ENCODE measurements at regions not wholly inside any gene's neighbourhood (a gene's known extent, or its start where the extent isn't known, plus 50 kb on each side); places are given as distances from the start of the nearest gene placed in this dataset.

DNA sequence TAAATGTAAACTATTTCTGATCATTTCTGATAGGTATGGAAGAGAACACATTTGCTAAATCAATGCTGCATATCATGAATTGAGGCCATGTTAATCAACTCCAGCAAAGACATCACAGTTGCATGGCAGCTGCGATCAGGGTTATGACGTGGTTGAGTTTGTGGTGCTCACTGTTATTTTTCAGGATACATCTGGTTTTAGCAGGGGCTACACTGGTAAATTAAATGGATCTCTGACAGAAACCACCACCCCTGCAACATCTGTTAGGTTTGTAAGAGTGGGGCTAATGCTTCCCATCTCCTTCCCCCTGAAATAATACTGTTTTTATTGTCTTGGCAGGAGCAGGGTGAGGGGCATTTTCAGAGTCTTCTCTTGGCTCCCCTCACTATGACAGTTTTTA lies 444.4 kb upstream of the ZNF507 start:
- no peak for DNase-seq

GRCh38 chr19:31902821-31903220 lies 442.6 kb upstream of the ZNF507 start:
- no peak for DNase-seq

- DNase-seq, result no peak
Measured at GRCh38 chr19:31903979-31904378, 441.4 kb upstream of the ZNF507 start.

DNA sequence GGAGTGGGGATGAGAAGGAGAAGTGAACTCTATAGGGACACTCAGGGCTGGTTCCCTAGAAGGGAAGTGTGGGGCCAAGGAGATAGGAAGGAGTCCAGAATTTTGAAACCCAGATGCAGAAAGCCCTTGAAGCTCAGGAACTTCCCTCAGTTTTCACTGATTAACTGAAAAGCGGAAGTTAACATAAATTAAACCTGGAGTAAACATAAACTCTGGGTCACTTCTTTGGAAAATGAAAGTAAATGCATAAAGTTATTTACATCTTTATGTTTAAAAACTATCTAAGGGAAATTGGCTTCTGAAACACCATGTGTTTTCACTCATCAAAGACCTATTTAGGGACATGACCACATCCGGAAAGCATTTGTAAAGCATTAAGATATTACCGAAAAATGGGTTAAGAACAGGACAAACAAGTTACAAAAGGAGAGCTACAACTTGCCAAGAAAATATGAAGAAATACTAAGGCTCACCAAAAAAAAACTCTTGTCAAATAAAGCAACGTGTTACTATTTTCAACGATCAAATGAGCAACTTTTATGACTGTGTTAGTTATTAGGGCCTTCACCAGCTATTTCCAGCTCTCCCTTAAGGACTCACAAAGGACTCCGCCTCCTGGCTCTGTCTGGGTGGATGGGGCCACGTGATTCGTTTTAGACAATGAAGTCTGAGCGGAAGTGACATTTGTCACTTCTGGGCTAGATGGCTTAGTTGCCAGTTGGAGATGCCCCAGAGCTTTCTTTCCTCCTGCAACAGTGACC lies 439.1 kb upstream of the ZNF507 start:
- no peak for DNase-seq

DNA sequence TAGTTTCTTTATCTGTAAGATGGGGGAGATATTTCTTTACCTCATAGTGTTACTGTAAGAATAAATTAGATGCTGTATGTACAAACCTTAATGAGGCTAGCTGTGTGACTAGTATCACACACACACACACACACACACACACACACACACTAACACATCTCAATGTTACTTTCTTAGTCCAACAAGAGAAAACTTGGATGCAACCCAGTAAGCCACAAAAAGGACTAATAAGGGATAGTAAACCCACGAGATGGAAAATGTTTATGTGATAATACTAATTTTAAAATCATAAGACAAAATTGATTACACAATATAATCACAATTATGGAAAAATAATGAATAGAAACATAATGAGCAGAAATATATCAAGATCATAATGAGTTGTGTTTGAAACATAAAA lies 437.7 kb upstream of the ZNF507 start:
- DNase-seq, result no peak

GRCh38 chr19:31908080-31908479 lies 437.3 kb upstream of the ZNF507 start:
- no peak for DNase-seq

- no peak for DNase-seq
Measured at GRCh38 chr19:31908496-31909225, 436.7 kb upstream of the ZNF507 start.

DNA sequence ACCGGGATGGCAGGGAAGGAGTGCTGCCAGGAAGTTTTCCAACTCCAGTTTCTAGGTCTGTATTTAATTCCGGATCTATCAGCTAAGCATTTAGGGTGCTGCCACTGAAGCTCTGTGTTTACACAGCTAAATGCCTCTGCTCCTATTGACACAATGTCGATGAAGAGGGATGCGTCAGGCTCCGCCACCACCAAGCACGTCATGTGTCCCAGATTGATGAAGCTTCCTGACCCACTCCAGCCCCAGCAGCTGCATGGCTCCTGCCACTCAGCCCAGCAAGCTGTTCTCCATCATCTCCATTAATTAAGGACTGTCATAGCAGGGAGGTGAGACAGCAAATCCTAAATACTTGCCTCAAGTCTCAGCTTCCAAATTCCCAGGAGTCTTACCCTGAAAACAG lies 435.2 kb upstream of the ZNF507 start:
- DNase-seq, result no peak

DNA sequence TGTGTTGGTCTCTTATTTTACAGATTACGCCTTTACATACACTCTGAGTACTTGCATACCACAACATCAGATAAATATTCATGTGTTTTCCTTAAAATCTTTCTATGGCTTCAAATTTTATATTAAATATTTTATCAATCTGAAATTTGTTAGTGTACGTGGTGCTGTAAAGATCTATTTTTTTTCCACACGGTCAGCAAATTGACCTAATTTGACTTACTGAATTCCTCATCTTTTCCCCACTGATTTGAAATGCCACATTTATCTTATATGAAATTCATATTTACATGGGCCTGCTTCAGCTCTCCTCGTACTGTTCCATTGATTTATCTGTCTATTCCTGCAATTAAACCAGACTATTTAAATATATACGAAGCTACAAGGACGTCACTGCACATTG lies 433.8 kb upstream of the ZNF507 start:
- no peak for DNase-seq

GRCh38 chr19:31913103-31913661 lies 432.2 kb upstream of the ZNF507 start:
- no peak for DNase-seq

- DNase-seq, result no peak
Measured at GRCh38 chr19:31930401-31930800, 415.0 kb upstream of the ZNF507 start.

GRCh38 chr19:31937983-31938382 lies 407.4 kb upstream of the ZNF507 start:
- no peak for DNase-seq

- no peak for DNase-seq
Measured at GRCh38 chr19:31938675-31939074, 406.7 kb upstream of the ZNF507 start.

GRCh38 chr19:31940396-31940795 lies 405.0 kb upstream of the ZNF507 start:
- no peak for DNase-seq

- DNase-seq, result no peak
Measured at GRCh38 chr19:31943191-31943661, 402.2 kb upstream of the ZNF507 start.

DNA sequence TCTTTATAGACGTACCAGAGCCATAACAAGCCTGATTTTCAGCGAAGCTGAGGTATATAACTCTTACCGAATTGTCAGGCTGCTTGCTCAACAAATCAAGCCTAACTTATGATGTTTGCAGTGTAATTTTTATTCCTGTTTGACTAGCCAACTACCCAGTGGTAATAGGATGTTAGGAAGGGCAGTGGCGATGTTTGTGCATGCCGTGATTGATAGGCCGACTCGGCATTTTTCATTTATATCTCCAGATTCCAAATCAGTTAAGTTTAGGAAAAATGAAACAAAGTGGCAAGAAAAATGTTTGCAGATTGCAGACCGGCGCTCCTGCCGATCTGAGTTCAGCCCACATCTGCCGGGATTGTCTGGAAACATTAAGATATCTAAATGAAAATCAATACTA lies 401.6 kb upstream of the ZNF507 start:
- DNase-seq, result no peak

- DNase-seq, result no peak
Measured at GRCh38 chr19:31944326-31944725, 401.1 kb upstream of the ZNF507 start.

DNA sequence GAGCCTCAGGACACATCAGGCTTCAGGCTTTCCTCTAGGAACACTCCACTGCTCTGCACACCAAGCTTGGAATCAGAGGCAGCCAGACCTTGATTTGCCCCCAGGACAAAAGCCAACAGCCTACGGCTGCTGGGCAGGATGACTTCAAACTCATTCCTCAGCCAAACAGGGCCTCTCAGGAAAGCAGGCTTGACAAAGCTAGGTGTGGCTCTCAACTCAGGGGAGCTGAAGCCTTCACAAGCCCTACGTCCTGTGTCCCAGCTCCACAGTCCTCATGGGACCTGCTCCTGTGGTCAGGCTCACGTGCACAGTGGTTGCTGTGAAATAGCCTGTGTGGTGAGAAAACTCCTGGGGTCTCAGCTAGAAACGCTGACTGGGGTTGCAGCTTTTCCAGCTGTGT lies 398.9 kb upstream of the ZNF507 start:
- no peak for DNase-seq

DNA sequence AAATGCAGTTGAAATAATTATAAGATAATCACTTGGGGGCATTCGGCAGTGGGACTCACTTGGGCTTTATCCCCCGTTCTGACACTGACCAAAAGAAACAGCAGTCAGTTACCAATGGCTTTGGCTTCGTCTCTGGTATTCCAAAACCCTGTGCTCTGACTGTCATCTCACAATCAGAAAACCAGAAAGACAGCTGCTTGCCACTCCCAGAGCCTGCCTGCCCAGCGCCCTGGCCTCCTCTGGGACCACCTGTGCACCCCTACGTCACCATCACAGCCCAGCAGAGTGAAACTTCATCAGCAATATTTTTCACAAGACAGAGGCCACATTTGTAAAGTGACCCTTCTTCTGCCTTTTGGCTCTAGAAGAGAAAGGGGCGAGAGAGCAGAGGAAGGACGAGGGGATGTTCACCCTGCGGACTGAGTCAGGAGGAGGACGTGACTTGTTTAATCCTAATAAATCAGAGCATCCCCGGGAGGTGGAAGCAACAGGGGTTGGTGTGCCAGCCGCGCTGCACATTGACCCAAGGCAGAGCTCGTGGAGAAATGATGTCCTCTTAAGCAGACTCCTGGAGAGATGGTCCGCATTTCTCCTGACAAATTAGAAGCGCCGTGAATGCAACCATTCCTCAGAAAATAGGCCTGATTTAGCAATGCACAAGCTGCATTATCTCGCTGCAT lies 397.8 kb upstream of the ZNF507 start:
- DNase-seq, result no peak

DNA sequence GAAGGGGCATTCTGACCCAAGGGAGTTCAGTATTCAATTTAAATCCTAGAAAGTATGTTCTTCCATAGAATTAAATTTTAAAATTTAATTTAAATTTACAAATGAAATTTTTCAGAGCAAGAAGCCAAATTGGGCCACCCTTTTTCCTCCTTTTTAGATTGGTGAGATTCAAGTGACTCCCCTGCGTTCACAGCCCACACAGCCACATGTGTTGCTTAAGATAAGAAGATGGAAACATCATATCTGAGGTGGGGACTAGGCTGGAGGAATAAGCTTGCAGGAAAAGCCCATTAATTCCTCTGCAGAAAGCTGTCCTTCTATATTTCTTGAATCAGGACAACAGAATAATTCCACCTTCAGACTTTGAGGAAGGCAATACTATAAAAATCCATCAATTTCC lies 392.7 kb upstream of the ZNF507 start:
- no peak for DNase-seq

DNA sequence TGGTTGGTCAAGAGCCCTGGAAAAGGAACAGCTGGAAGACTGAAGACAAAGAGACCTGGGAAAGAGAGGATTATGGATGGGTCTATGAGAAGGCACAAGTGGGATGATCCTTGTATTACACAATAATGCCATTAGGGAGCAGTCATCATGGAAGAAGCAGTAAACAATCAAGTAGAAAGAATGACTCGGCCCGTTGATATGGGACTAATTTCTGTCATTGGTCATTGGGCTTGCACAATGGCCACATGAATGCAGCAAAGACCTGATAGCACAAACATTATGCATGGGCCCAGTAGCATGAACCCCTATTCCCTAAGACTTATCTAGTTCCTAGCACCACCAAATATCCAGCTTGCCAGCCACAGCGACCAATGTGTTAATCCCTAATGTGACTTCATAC lies 390.3 kb upstream of the ZNF507 start:
- no peak for DNase-seq

DNA sequence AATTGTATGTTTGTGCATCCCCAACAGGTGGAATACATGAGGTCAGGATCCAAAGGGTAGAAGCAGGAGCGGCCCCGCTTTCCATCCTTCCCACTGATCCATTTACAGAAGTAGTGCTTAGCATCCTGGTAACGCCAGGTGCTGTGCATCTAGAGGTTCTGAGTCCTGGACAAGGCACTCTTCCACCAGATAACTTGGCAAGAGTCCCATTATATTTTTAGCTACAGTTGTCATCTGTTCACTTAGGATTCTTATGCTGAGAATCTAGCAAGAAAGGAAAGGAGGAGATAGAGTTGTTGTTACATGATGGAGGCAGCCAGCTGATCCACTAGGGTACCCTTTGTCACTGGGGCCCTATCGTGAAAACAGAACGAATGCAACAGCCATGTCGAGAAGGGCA lies 389.5 kb upstream of the ZNF507 start:
- DNase-seq, result no peak

DNA sequence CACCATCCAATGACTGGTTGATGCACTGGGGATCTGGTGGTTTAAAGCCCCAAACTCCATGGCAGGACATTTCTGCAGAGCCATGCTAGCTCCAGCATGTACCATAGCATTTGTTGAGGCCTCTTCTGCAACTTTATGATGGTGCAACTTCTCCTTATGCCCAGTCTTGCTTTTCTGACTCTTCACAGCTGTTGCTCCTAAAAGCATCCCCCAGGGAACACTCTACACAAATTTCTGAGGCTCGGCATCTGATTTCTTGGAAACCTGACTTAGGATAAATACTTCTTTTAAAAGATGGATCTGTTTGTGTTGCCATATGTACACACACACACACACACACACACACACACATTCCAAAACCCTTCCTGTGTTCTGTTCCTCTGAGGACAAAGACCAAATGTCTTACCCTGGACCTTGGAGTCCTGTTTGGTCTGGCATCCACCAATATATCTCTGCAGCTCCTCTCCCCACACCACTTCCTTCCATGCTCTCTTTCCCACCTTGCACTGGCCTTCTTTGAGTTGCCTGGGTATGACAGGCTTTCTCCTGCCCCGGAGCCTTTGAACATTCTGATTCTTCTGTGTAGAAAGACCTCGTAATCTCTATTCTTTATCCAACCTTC lies 388.5 kb upstream of the ZNF507 start:
- DNase-seq, result no peak

Data from CD4-positive, alpha-beta T cell treated with Interleukin-17A for 4 hours (primary cell).